IgD-negative memory B cell (primary cell): ENCODE measurements at regions not wholly inside any gene's neighbourhood (a gene's known extent, or its start where the extent isn't known, plus 50 kb on each side); places are given as distances from the start of the nearest gene placed in this dataset.
"Not testable (repeated sequence)": the region's sequence is repeated elsewhere in the genome, so short reads cannot be mapped to it uniquely, and the experiment has no call there.

Source experiments
- H3K27ac Mint-ChIP-seq, 3 donors: one replicate each; pipeline ENCODE4 v1.8.0; 2020 to 2022; ENCODE audit warnings: mild to moderate bottlenecking in 3 of 3, mixed read lengths in 3 of 3, moderate library complexity in 1 of 3
- H3K27me3 Mint-ChIP-seq: one replicate; pipeline ENCODE4 v1.8.0; 2021; ENCODE audit warnings: mixed read lengths
- H3K36me3 Mint-ChIP-seq: one replicate; pipeline ENCODE4 v1.8.0; 2020; ENCODE audit warnings: mild to moderate bottlenecking, mixed read lengths
- H3K4me1 Mint-ChIP-seq, 3 donors: one replicate each; pipeline ENCODE4 v1.8.0; 2020 to 2022; ENCODE audit warnings: mixed read lengths in 3 of 3, mild to moderate bottlenecking in 1 of 3
- H3K4me3 Mint-ChIP-seq, 4 donors: one replicate each; pipeline ENCODE4 v1.8.0; 2020 to 2022; ENCODE audit warnings: mild to moderate bottlenecking in 4 of 4, mixed read lengths in 4 of 4, moderate library complexity in 3 of 4
- H3K9me3 Mint-ChIP-seq, 3 donors: one replicate each; pipeline ENCODE4 v1.8.0; 2020 to 2021; ENCODE audit warnings: mixed read lengths in 3 of 3, mild to moderate bottlenecking in 1 of 3

- not testable (repeated sequence) for H3K4me3 Mint-ChIP-seq, H3K27me3 Mint-ChIP-seq, H3K36me3 Mint-ChIP-seq, H3K27ac Mint-ChIP-seq, H3K4me1 Mint-ChIP-seq
- peaks cover 3 to 13% (median 8%) of the 10 kb centered on the region in 3 donors for H3K9me3 Mint-ChIP-seq
These were observed 181.2 kb upstream of the GRIA3 start for GRCh38 chrX:123002844-123003243.

DNA sequence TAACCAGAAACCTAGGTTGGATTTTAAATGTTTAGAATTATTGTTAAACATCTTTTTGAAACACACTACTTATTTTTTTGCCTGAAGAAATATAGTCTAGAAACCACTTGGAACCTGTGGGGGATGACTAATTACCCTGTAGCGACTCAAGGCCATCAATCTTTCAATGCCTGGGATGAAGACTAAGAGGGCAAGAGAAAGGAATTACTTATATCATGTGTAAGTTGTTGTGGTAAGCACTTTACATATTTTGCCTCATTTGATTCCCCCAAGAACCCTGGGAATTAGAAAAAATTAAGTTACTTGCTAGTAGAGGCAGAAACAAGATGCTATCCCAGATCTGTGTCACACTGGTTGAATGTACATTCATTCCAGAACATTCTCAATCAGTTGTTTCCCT is 170.9 kb upstream of the GRIA3 start:
- Mint-ChIP-seq H3K27me3 (no peaks in the 10 kb centered on the region), H3K4me3 (no peak overlapping the region), H3K27ac (no peak overlapping the region), H3K9me3 (peaks cover 2 to 20% (median 4%) of the 10 kb centered on the region in 3 donors), H3K4me1 (no peaks in the 10 kb centered on the region), H3K36me3 (no peaks in the 10 kb centered on the region)

GRCh38 chrX:123036401-123036800 is 147.7 kb upstream of the GRIA3 start:
- Mint-ChIP-seq H3K4me1 (no peaks in the 10 kb centered on the region), H3K27ac (no peak overlapping the region), H3K9me3 (peaks cover 0 to 5% (median 3%) of the 10 kb centered on the region in 3 donors), H3K36me3 (no peaks in the 10 kb centered on the region), H3K27me3 (peaks cover 1% of the 10 kb centered on the region), H3K4me3 (no peak overlapping the region)

DNA sequence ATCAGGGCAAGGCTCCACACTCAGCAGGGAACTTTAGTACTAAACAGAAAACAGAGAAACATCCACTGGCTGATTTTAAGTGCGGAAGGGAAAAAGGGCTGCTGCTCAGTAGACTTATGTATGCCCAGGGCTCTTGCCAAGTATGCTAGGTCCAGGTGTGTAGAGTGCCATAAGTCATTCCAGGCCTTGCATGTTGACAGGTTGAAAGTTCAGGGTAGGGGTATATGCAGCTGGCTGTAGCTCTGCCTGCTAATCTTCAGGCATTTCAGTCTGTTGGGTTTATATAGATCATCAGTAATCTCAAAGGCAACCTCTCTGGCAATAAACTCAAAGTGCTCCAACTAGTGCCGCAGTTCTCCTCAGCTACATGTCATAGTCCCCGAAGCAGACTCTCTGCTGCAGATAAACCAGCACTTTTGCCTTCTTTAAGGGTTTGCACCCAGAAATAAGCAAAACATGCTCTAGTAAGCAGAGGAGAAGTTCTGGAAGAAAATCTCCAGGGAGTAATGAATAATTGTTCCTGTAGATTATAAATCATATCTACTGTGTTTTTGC is 134.9 kb upstream of the GRIA3 start:
- Mint-ChIP-seq H3K27me3 (no peaks in the 10 kb centered on the region), H3K4me1 (no peaks in the 10 kb centered on the region), H3K9me3 (peaks cover 0 to 2% (median 1%) of the 10 kb centered on the region in 3 donors)

DNA sequence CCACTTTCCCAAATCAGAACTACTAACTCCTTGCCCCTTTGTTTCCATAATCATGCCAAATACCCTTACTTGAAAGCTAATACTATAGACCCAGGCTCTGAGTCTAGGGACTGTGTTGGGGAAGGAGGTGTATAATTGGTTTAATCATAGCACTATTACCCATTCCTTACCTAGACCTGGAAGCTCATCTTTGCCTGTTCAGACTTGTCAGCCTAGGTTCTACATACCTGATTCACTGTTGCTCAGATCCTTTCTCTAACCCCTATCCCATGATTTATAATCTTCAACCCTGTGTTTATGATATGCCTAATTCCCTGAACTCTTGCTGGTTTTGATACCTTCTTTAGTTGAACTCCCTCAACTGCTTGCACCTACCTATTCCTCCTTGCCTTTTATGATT is 123.1 kb upstream of the GRIA3 start:
- Mint-ChIP-seq H3K27me3 (no peaks in the 10 kb centered on the region), H3K4me3 (no peak overlapping the region), H3K27ac (no peak overlapping the region), H3K36me3 (no peaks in the 10 kb centered on the region), H3K9me3 (peaks cover 0 to 4% (median 2%) of the 10 kb centered on the region in 3 donors), H3K4me1 (no peaks in the 10 kb centered on the region)

More for the DNA sequence above, 134.9 kb upstream of the GRIA3 start:
- H3K27ac Mint-ChIP-seq: no peak overlapping the region
- no peak overlapping the region for H3K4me3 Mint-ChIP-seq
- H3K36me3 Mint-ChIP-seq: no peaks in the 10 kb centered on the region

- no peaks in the 10 kb centered on the region for H3K36me3 Mint-ChIP-seq
- H3K4me1 Mint-ChIP-seq: no peaks in the 10 kb centered on the region
- H3K9me3 Mint-ChIP-seq: peaks cover 0 to 5% (median 4%) of the 10 kb centered on the region in 3 donors
- H3K27me3 Mint-ChIP-seq: no peaks in the 10 kb centered on the region
- H3K27ac Mint-ChIP-seq: no peak overlapping the region
- no peak overlapping the region for H3K4me3 Mint-ChIP-seq
These were observed 120.0 kb upstream of the GRIA3 start for GRCh38 chrX:123064053-123064452.

DNA sequence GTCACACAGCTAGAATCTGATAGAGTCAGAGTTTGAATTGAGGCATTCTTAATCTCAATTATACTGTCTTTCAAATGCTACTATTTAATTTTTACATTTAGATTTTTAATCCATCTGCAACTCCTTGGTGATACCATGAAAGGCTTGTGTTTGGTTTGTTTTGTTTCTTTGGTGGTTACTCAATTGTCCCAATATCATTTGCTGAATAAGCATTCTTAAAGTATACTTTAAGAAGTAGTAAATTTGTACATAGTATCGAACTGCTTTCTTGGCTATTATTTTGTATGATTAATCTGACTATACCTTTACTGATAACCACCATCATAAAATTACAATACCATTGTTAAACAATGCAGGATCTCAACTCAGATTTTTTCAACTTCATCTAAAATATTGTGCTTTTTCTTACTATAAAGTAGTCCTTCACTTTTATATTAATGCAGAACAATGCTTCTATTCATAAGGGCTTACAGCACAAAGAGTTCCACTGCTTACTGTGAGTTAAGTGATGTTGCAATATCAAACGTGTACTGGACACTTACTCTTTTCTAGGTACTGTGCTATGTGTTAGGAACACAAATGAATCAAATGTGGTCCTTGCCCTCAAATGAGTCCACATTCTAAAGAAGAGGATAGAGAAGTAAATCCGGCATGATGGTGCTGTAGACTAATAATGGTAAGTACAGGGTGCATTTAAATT is 111.2 kb upstream of the GRIA3 start:
- Mint-ChIP-seq H3K4me3 (no peak overlapping the region), H3K27me3 (no peaks in the 10 kb centered on the region), H3K9me3 (peaks cover 2 to 4% (median 3%) of the 10 kb centered on the region in 3 donors), H3K27ac (no peak overlapping the region), H3K36me3 (no peaks in the 10 kb centered on the region), H3K4me1 (no peaks in the 10 kb centered on the region)

DNA sequence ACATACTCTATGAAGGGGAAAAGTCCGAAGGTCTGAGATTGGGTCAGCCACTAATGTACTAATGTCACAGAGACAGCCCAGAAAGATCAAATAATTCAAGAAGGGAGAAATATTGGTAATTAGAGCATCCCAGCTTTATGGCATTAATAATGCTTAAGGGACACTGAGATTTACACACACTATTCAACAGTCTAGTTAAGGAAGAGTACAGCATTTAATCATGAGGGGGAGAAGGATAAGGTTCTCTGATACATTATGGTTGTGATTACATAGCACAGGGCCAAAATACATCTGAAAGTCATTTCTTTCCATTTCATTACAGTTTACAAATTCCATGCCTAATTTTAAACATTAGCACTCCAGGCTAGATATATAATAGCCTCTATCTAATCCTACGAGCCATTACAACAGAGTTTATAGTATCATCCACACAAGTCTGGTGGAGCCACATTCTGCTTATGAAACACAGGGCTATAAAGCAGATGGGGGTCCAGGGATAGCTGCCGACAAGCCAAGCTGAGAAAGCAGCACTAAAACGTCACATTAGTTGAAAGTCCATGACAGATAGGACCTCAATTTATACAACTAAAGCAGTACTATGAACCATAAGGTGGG is 108.0 kb upstream of the GRIA3 start:
- Mint-ChIP-seq H3K4me3 (no peak overlapping the region), H3K27ac (no peak overlapping the region), H3K27me3 (no peaks in the 10 kb centered on the region), H3K9me3 (peaks cover 2 to 3% (median 2%) of the 10 kb centered on the region in 3 donors), H3K36me3 (no peaks in the 10 kb centered on the region), H3K4me1 (no peaks in the 10 kb centered on the region)

DNA sequence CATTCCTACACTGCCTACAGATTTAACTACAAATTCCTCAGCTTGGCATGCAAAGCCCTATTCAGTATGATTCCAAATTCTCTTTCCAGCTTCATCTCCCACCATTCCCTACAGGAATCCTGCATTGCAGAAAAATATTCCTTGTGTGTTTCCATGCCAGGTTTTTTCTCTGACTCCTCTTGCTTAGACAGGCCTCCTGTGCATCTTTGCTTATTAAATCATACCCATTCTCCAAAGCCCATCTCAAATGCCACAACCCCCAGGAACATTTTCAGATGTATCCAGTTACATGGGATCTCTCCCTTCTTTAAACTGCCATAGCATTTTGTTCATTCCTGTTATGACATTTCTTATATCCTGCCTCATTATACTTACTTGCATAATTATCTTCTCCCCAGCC is 106.4 kb upstream of the GRIA3 start:
- H3K36me3 Mint-ChIP-seq: no peaks in the 10 kb centered on the region
- H3K4me1 Mint-ChIP-seq: no peaks in the 10 kb centered on the region
- no peaks in the 10 kb centered on the region for H3K27me3 Mint-ChIP-seq
- H3K9me3 Mint-ChIP-seq: peaks cover 2 to 4% (median 3%) of the 10 kb centered on the region in 3 donors
- no peak overlapping the region for H3K27ac Mint-ChIP-seq
- H3K4me3 Mint-ChIP-seq: no peak overlapping the region

- H3K4me1 Mint-ChIP-seq: no peaks in the 10 kb centered on the region
- H3K27me3 Mint-ChIP-seq: no peaks in the 10 kb centered on the region
- H3K27ac Mint-ChIP-seq: no peak overlapping the region
- peaks cover 1% of the 10 kb centered on the region for H3K36me3 Mint-ChIP-seq
- H3K9me3 Mint-ChIP-seq: peaks cover 0 to 7% (median 4%) of the 10 kb centered on the region in 3 donors
- H3K4me3 Mint-ChIP-seq: no peak overlapping the region
These were observed 104.0 kb upstream of the GRIA3 start for GRCh38 chrX:123080065-123080464.

- no peaks in the 10 kb centered on the region for H3K4me1 Mint-ChIP-seq
- H3K36me3 Mint-ChIP-seq: peaks cover 1% of the 10 kb centered on the region
- H3K27me3 Mint-ChIP-seq: no peaks in the 10 kb centered on the region
These were observed 102.3 kb upstream of the GRIA3 start for GRCh38 chrX:123081776-123082175.

DNA sequence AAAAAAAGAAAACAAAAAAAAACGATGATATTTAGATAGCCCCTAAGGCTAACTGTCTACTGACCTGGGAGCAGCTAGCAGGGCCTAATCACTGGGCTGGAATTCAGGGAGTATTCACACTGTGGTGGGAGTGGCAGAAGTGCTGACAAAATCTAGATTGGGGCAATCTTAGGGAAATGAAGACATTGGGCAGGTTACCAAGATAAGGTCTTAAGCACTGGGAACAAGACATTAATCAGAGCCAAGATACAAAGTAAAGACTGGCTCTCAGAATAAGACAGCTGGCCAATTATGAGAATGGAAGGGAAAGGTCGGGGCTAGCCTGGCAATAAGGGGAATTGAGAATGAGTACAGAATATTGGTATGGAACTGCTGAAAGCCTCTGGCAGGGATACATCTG is 100.2 kb upstream of the GRIA3 start:
- no peaks in the 10 kb centered on the region for H3K27me3 Mint-ChIP-seq
- H3K4me3 Mint-ChIP-seq: no peak overlapping the region
- H3K9me3 Mint-ChIP-seq: peaks cover 0 to 11% (median 4%) of the 10 kb centered on the region in 3 donors
- H3K4me1 Mint-ChIP-seq: no peaks in the 10 kb centered on the region
- H3K36me3 Mint-ChIP-seq: peaks cover 1% of the 10 kb centered on the region
- no peak overlapping the region for H3K27ac Mint-ChIP-seq

More at GRCh38 chrX:123081776-123082175, 102.3 kb upstream of the GRIA3 start:
- peaks cover 0 to 11% (median 7%) of the 10 kb centered on the region in 3 donors for H3K9me3 Mint-ChIP-seq
- H3K4me3 Mint-ChIP-seq: no peak overlapping the region
- no peak overlapping the region for H3K27ac Mint-ChIP-seq

DNA sequence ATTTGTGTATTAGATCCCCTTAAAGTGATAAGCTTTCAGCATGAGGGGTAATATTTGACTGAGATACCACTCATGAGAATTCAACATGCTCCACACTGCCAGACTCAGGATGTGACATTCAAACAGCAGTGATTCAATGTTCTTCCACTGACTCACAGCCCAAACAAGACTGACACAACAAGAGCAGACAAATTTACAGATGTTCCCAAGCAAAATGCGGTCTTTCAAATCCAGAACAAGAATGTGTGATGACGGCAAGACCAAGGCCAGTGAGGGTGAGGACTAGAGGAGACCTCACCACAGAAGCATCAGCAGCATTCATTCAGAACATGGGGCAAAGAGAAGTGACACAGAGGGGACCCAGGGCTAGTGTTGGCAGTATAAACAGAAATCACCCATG is 99.3 kb upstream of the GRIA3 start:
- Mint-ChIP-seq H3K36me3 (peaks cover 1% of the 10 kb centered on the region), H3K4me1 (no peaks in the 10 kb centered on the region), H3K9me3 (peaks cover 0 to 11% (median 4%) of the 10 kb centered on the region in 3 donors), H3K4me3 (no peak overlapping the region), H3K27ac (no peak overlapping the region), H3K27me3 (no peaks in the 10 kb centered on the region)

DNA sequence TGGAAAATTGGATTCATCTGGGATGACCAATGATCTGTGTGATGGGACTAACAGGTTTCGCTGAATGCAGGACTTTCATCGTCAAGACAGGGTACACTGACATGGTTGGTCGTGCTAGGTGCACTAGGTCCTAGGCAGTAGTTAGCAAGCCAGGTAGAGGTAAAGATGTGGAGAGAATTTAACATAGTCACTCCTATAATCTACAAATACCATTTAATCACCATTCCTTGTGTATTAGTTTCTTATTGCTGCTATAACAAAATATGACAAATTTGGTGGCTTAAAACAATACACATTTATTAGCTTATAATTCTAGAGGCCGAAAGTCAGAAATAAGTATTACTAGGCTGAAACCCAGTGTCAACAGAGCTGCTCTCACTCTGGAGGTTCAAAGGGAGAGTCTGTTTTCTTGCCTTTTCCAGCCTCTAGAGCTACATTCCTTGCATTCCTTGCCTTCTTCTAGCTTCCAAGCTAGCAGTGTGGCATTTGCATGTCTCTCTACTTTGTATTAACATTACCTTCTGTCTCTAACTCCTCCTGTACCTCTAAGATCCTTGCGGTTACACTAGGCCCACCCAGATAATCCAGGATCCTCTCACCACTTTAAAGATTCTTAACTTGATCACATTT is 98.7 kb upstream of the GRIA3 start:
- peaks cover 0 to 11% (median 4%) of the 10 kb centered on the region in 3 donors for H3K9me3 Mint-ChIP-seq
- no peaks in the 10 kb centered on the region for H3K27me3 Mint-ChIP-seq
- peaks cover 1% of the 10 kb centered on the region for H3K36me3 Mint-ChIP-seq
- no peak overlapping the region for H3K4me3 Mint-ChIP-seq
- no peaks in the 10 kb centered on the region for H3K4me1 Mint-ChIP-seq
- H3K27ac Mint-ChIP-seq: peak overlapping the region in 1 of 3 donors; percentile 3

GRCh38 chrX:123086768-123087167 is 97.3 kb upstream of the GRIA3 start:
- H3K27me3 Mint-ChIP-seq: no peaks in the 10 kb centered on the region
- H3K36me3 Mint-ChIP-seq: peaks cover 1% of the 10 kb centered on the region
- no peaks in the 10 kb centered on the region for H3K4me1 Mint-ChIP-seq

More at GRCh38 chrX:123086768-123087167, 97.3 kb upstream of the GRIA3 start:
- Mint-ChIP-seq H3K4me3 (no peak overlapping the region), H3K27ac (no peak overlapping the region), H3K9me3 (peaks cover 0 to 11% (median 4%) of the 10 kb centered on the region in 3 donors)
